ENCODE measurements at regions not wholly inside any gene's neighbourhood (a gene's known extent, or its start where the extent isn't known, plus 50 kb on each side); places are given as distances from the start of the nearest gene placed in this dataset.
A peak's percentile ranks its signal among the peaks of the same experiment; 100 is the strongest.

- DNase-seq (ENCODE audit: low read depth in 2 of 2) = peak in 1 of 2 donors; percentile 7
- TF ChIP-seq, protein P1, sequence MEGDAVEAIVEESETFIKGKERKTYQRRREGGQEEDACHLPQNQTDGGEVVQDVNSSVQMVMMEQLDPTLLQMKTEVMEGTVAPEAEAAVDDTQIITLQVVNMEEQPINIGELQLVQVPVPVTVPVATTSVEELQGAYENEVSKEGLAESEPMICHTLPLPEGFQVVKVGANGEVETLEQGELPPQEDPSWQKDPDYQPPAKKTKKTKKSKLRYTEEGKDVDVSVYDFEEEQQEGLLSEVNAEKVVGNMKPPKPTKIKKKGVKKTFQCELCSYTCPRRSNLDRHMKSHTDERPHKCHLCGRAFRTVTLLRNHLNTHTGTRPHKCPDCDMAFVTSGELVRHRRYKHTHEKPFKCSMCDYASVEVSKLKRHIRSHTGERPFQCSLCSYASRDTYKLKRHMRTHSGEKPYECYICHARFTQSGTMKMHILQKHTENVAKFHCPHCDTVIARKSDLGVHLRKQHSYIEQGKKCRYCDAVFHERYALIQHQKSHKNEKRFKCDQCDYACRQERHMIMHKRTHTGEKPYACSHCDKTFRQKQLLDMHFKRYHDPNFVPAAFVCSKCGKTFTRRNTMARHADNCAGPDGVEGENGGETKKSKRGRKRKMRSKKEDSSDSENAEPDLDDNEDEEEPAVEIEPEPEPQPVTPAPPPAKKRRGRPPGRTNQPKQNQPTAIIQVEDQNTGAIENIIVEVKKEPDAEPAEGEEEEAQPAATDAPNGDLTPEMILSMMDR (IDR thresholded peaks at IDR 0.05; ENCODE audit: low read depth, low read length) = no peak
- no peak overlapping the region for H3K4me3 ChIP-seq (replicated peaks in 1 of 2; ENCODE audit: low read depth in 2 of 2, low read length in 2 of 2)
These were observed 434.2 kb downstream of the ZIC1 start for GRCh38 chr3:147843331-147843730.

DNA sequence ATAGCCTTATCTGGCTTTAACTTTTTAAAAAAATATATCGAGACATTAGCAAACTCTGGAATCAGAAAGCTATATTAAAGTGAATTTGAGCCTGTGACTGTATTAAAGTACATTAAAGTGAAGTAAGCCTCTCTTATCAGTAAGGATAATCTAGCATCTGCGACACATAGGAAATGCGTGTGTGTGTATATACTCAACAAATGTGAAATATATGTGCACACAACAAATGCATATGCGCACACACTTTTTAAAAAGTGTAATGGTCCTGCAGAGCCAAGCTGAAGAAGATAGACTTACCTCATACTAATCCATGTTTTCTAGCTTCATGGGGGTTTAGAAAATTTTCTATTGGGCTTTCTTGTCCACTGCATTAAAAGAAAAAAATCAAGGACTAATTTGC is 437.1 kb downstream of the ZIC1 start:
- TF ChIP-seq, protein P1 (IDR thresholded peaks at IDR 0.05; ENCODE audit: low read depth, low read length) = no peak
- H3K4me3 ChIP-seq (replicated peaks in 1 of 2; ENCODE audit: low read depth in 2 of 2, low read length in 2 of 2) = no peak overlapping the region
- DNase-seq (ENCODE audit: low read depth in 2 of 2) = no peak

DNA sequence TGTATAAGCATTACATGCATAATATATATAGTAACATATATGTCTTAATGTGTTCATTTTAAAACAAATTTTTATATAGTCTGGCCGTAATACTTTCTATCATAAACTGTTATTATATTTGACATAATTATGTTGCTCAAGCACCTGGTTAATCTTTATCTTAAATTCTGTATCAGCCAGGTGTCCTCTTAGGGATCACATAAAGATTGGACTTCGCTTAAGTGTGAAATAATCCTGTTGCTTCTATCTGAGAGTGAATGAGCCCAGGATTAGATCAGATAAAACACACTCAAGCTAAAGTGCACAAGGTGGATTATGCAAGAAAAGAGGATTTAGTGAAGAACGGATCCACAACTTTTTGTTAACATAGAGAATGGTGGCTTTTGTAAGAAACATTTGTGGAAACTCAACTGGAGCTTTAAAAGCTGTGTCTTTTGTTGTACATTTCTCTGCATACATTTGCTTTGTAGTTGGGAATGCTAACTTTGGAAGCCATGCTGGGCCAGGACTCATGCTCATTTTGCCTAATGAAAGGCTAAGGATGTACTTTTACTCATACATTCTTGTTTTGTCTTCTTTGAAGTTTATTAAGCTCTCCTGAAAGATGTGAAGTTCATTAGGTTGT is 437.8 kb downstream of the ZIC1 start:
- no peak overlapping the region for H3K4me3 ChIP-seq (replicated peaks in 1 of 2; ENCODE audit: low read depth in 2 of 2, low read length in 2 of 2)
- no peak for DNase-seq (ENCODE audit: low read depth in 2 of 2)
- TF ChIP-seq, protein P1 (IDR thresholded peaks at IDR 0.05; ENCODE audit: low read depth, low read length) = no peak

DNA sequence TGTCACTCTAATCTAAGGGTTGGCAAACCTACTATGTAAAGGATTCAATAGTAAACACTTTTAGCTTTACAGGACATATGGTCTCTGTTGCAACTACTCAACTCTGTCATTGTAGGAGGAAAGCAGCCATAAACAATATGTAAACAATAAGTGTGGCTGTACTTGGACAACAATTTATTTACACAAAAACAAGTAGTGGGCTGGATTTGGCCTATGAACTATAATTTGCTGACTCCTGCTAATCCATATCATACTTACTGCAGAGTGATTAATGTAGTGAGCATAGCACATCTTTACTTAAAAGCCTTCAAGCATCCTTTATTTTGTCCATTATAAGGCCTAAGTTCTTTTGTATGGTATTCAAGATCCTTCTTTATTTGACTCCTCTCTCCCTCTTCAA is 441.9 kb downstream of the ZIC1 start:
- no peak for DNase-seq (ENCODE audit: low read depth in 2 of 2)
- TF ChIP-seq, protein P1 (IDR thresholded peaks at IDR 0.05; ENCODE audit: low read depth, low read length) = no peak
- no peak overlapping the region for H3K4me3 ChIP-seq (replicated peaks in 1 of 2; ENCODE audit: low read depth in 2 of 2, low read length in 2 of 2)

GRCh38 chr3:147854542-147854941 is 445.4 kb downstream of the ZIC1 start:
- H3K4me3 ChIP-seq (replicated peaks in 1 of 2; ENCODE audit: low read depth in 2 of 2, low read length in 2 of 2) = no peak overlapping the region
- DNase-seq (ENCODE audit: low read depth in 2 of 2) = no peak
- TF ChIP-seq, protein P1 (IDR thresholded peaks at IDR 0.05; ENCODE audit: low read depth, low read length) = no peak

- peak in 1 of 2 donors; percentile 4 for DNase-seq (ENCODE audit: low read depth in 2 of 2)
- TF ChIP-seq, protein P1 (IDR thresholded peaks at IDR 0.05; ENCODE audit: low read depth, low read length) = no peak
- no peak overlapping the region for H3K4me3 ChIP-seq (replicated peaks in 1 of 2; ENCODE audit: low read depth in 2 of 2, low read length in 2 of 2)
These were observed 455.7 kb downstream of the ZIC1 start for GRCh38 chr3:147864754-147865354.
